ENCODE measurements at regions not wholly inside any gene's neighbourhood (a gene's known extent, or its start where the extent isn't known, plus 50 kb on each side); places are given as distances from the start of the nearest gene placed in this dataset.

GRCh38 chr6:19637010-19637409 lies 200.2 kb upstream of the ID4 start:
- in situ Hi-C loops (cut with HindIII; ENCODE audit: low sequenced_read_pairs) = no loop called here

GRCh38 chr6:19638931-19639330 lies 198.2 kb upstream of the ID4 start:
- in situ Hi-C loops (cut with HindIII; ENCODE audit: low sequenced_read_pairs) = no loop called here

- in situ Hi-C loops (cut with HindIII; ENCODE audit: low sequenced_read_pairs) = no loop called here
Measured at GRCh38 chr6:19643287-19643686, 193.9 kb upstream of the ID4 start.

DNA sequence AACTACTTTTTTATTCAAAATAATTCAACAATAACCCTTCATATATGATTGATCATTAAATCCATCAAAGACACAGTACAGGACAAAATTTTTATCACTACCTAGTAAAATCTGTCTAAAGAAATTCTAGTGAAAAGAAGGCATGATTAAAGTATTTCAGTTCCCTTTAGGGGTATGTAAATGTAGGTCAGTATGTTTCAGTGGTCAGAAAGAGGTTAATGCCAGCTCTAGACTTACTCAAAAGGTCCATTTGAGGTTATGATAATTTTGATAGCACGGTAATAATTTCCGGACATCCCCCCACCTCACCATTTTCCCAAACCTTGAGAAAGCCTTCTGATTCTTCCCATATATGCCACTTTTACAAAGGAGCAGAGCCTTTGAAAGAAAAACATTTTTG lies 193.5 kb upstream of the ID4 start:
- in situ Hi-C loops (cut with HindIII; ENCODE audit: low sequenced_read_pairs) = no loop called here

DNA sequence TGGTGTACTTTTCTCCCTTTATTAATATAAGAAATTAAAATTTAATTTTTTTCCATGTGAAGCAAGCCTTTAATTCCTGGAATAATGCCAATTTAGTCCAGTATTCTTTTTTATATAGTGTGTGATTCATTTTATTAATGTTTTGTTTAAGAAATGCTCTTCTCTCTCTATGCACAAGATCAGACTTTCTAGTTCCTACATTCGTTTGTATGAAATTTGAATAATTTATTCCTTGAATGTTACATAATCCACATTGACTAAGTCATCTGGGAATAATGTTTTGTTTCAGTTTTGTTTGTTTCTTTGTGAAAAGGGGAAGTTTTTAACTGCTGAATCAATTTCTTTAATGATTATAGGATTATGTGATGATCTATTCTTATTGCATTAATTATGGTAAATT lies 181.4 kb upstream of the ID4 start:
- in situ Hi-C loops (cut with HindIII; ENCODE audit: low sequenced_read_pairs) = no loop called here

GRCh38 chr6:19660123-19660910 lies 176.9 kb upstream of the ID4 start:
- in situ Hi-C loops (cut with HindIII; ENCODE audit: low sequenced_read_pairs) = no loop called here

DNA sequence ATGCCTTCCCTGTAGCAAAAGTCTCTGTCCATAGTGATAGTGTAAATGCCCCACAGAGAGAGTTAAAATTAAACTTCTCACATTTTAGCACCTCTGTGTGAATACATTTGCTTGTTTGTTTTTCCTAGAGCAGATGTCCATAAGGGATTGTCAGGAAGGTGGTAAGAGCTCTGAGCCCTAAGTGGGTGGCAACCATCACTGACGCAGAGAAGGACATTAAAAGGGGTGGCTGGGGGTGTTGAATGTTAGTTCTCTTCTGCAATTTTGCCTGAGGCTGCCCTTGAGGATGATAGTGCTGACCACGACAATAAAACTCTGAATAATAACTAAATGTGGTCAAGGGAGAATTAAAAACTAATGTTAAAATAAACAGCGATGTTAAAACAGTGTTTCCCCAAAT lies 174.3 kb upstream of the ID4 start:
- in situ Hi-C loops (cut with HindIII; ENCODE audit: low sequenced_read_pairs) = no loop called here

GRCh38 chr6:19663479-19663878 lies 173.7 kb upstream of the ID4 start:
- in situ Hi-C loops (cut with HindIII; ENCODE audit: low sequenced_read_pairs) = no loop called here

- in situ Hi-C loops (cut with HindIII; ENCODE audit: low sequenced_read_pairs) = no loop called here
Measured at GRCh38 chr6:19664050-19664449, 173.1 kb upstream of the ID4 start.

DNA sequence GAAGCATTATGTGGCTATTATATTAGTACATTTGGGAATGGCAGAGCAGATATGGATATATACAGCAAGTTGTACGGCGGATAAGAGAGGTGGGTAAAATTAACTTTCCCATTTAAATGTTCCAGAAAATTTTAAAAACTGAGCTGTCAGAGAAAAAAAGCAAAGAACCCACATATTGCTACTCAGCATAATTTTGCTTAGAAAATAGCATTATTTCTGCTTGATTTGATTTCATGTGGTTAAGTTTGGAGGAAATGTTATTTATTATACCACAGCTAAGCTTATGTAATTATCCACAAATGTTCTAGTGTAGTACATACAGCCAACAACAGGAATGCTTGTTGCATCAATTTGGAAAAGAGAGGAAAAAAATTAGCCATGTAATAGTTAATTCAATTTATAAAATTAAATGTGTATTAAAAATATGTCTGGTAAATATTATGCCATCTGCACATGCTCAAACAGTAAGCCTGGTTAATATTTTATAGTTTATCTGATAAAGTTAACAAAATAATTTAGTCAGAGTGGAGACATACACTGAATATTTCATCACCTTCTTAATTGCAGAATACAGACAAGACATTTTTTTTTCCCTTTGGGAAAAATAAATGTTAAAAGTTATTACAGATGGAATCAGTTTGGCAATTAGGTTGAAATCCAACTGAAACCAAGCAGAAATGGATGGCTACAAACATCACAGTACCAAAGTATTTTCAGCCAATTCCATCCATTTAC lies 172.1 kb upstream of the ID4 start:
- in situ Hi-C loops (cut with HindIII; ENCODE audit: low sequenced_read_pairs) = no loop called here

DNA sequence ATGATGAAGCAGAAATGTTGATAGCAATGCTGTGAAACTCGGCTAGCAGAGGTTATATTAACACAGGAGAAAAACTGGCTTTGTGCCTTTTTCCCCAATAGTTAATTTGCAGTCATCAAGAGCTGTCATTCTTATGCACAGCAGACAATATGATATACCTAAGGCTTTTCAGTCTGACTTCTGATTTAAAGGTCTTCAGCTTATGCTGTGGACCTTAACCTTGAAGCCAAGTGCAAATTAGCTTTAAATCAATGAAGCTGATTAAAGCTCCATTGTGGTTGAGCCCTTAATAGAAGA lies 171.6 kb upstream of the ID4 start:
- in situ Hi-C loops (cut with HindIII; ENCODE audit: low sequenced_read_pairs) = no loop called here

DNA sequence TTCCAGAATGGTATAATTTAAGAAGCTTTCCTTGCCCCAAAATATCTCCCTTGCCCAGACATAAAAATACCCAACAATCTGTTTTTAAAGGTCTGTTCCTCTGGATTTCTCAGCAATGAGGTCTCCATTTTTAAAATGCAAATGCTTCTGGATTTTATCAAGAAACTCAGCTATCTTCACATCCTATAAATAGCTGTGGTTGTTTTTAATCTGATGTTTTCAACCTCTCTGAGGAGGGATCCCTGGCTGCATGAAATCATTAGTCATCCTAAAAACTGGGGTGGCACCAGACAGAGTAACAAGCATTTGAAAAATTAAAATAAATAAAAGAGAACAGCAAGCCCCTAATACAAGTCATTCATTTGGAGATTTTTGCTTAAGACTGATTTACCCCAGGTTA lies 168.5 kb upstream of the ID4 start:
- in situ Hi-C loops (cut with HindIII; ENCODE audit: low sequenced_read_pairs) = no loop called here

GRCh38 chr6:19669206-19669605 lies 168.0 kb upstream of the ID4 start:
- in situ Hi-C loops (cut with HindIII; ENCODE audit: low sequenced_read_pairs) = no loop called here

- in situ Hi-C loops (cut with HindIII; ENCODE audit: low sequenced_read_pairs) = no loop called here
Measured at GRCh38 chr6:19682859-19683258, 154.3 kb upstream of the ID4 start.

GRCh38 chr6:19690325-19691075 lies 146.7 kb upstream of the ID4 start:
- in situ Hi-C loops (cut with HindIII; ENCODE audit: low sequenced_read_pairs) = no loop called here

- in situ Hi-C loops (cut with HindIII; ENCODE audit: low sequenced_read_pairs) = no loop called here
Measured at GRCh38 chr6:19691465-19692167, 145.6 kb upstream of the ID4 start.

- in situ Hi-C loops (cut with HindIII; ENCODE audit: low sequenced_read_pairs) = no loop called here
Measured at GRCh38 chr6:19692506-19693298, 144.5 kb upstream of the ID4 start.

GRCh38 chr6:19694697-19695096 lies 142.5 kb upstream of the ID4 start:
- in situ Hi-C loops (cut with HindIII; ENCODE audit: low sequenced_read_pairs) = no loop called here

DNA sequence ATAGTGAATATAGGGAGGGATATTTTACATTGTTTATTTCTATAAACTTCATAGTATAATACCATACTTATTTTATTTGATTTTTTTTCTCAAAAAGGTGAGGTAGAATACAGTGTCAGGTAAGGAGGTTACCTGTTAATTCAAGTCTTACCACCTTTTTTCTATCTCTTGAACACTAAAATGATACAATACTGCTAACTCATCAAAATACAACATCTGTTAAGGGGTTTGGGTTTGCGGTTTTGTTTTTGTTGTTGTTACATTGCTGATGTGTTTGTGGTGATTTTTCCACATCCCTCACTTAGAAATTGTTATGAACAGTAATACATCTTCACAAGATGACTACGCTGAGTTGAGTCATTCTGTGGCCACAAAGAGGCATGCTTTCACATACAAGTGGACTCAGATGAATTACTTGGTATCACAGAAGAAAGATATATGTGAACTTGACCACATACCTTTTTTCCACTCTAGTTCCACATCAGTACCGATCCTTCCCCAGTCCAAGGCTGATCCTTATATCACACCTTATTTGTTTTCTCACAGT lies 139.4 kb upstream of the ID4 start:
- in situ Hi-C loops (cut with HindIII; ENCODE audit: low sequenced_read_pairs) = no loop called here

GRCh38 chr6:19699932-19700331 lies 137.2 kb upstream of the ID4 start:
- in situ Hi-C loops (cut with HindIII; ENCODE audit: low sequenced_read_pairs) = no loop called here
